GM23248 (cell line): ENCODE measurements at regions not wholly inside any gene's neighbourhood (a gene's known extent, or its start where the extent isn't known, plus 50 kb on each side); places are given as distances from the start of the nearest gene placed in this dataset.

Experiments
- EZH2 ChIP-seq: fragments of 200-600 bp; sonication (generic); IDR thresholded peaks from 2 replicates; pipeline ENCODE4 v1.6.1; 2018; ENCODE audit warnings: antibody characterized with exemption, mild to moderate bottlenecking; ENCODE audit not compliant: insufficient read depth, poor library complexity, severe bottlenecking
- EZH2phosphoT487 ChIP-seq: fragments of 200-600 bp; sonication (generic); IDR thresholded peaks from 2 replicates; pipeline ENCODE4 v1.6.1; 2018; ENCODE audit warnings: antibody characterized with exemption, moderate library complexity, mild to moderate bottlenecking, low read depth; ENCODE audit not compliant: insufficient read depth

- TF ChIP-seq EZH2 (no peak), EZH2phosphoT487 (no peak)
These were observed 251.5 kb upstream of the NXPH2 start for GRCh38 chr2:139031722-139032121.
